Spleen (tissue), 11 donors: ENCODE measurements at regions not wholly inside any gene's neighbourhood (a gene's known extent, or its start where the extent isn't known, plus 50 kb on each side); places are given as distances from the start of the nearest gene placed in this dataset.
"Not testable (repeated sequence)": the region's sequence is repeated elsewhere in the genome, so short reads cannot be mapped to it uniquely, and the experiment has no call there.

ENCODE experiments used
- DNase-seq: peaks from one replicate; pipeline ENCODE4 v3.0.0-alpha.2; 2020
- H3K27ac ChIP-seq, 8 donors: fragments of 200-600 bp; sonication (generic) in 7 of 8; 1 replicate in 4 of 8; 2 replicates in 4 of 8; pipeline versions ENCODE4 v1.5.0 to v1.8.0; 2016 to 2021; ENCODE audit warnings: inconsistent platforms in 4 of 8, mild to moderate bottlenecking in 4 of 8, moderate library complexity in 1 of 8
- H3K27me3 ChIP-seq, 7 donors: fragments of 200-600 bp; sonication (generic) in 6 of 7; replicated peaks in 1 of 7; 1 replicate in 4 of 7; 2 replicates in 3 of 7; pipeline versions ENCODE4 v1.5.0 to v1.8.0; 2016 to 2021; ENCODE audit warnings: inconsistent platforms in 3 of 7, mild to moderate bottlenecking in 1 of 7
- H3K36me3 ChIP-seq, 6 donors: fragments of 200-600 bp; sonication (generic) in 5 of 6; 1 replicate in 4 of 6; 2 replicates in 2 of 6; pipeline versions ENCODE4 v1.5.0 to v1.8.0; 2016 to 2021; ENCODE audit warnings: inconsistent platforms in 2 of 6
- H3K4me1 ChIP-seq, 6 donors: fragments of 200-600 bp; sonication (generic) in 5 of 6; 1 replicate in 3 of 6; 2 replicates in 3 of 6; pipeline versions ENCODE4 v1.5.0 to v1.8.0; 2016 to 2021; ENCODE audit warnings: inconsistent platforms in 3 of 6
- H3K4me3 ChIP-seq, 8 donors: fragments of 200-600 bp; sonication (generic) in 7 of 8; 1 replicate in 4 of 8; 2 replicates in 4 of 8; pipeline versions ENCODE4 v1.5.0 to v1.8.0; 2016 to 2021; ENCODE audit warnings: inconsistent platforms in 4 of 8, mild to moderate bottlenecking in 4 of 8, moderate library complexity in 2 of 8
- H3K9me3 ChIP-seq, 8 donors: fragments of 200-600 bp; sonication (generic) in 7 of 8; 1 replicate in 4 of 8; 2 replicates in 4 of 8; pipeline versions ENCODE4 v1.5.0 to v1.8.0; 2016 to 2021; ENCODE audit warnings: inconsistent platforms in 4 of 8
- WGBS, 5 donors: extraction: QIAGEN DNeasy Blood & Tissue Kit in 3 of 5; methylation state at CpG; one replicate each; pipeline versions ENCODE4 v1.1.5 to v1.1.7; 2013 to 2018; 5-methylcytosine and 5-hydroxymethylcytosine counted together
- intact Hi-C: fragments of 100-400 bp; cut with DNase I; formaldehyde crosslinking; loops from one replicate; pipeline ENCODE4 v1.15.0; 2023; ENCODE audit warnings: low total_unique reads
- microRNA-seq, 3 donors: library from miRNA; unstranded; fragments of <30 nt; microRNA quantifications; one replicate each; pipeline versions ENCODE4 to v1.1.0, GENCODE V29; 2019 to 2020
- small RNA-seq, 4 donors: library from RNA; depleted of rRNA; stranded (forward); fragments of <200 nt; gene quantifications; one replicate each; pipeline ENCODE3, GENCODE V24; 2016
- donor health status: healthy with polysubstance abuse.
- donor health status: DM: no; HTN: no; CAD: no; lungs with moderate emphysema.
- donor health status: DM: no; HTN: no; CAD: no.
- donor health status: Bipolar disorder and iron deficiency.
- donor health status: healthy.
- donor health status: DM: no; HTN: no; CAD: no.
- donor health status: DM: yes; HTN: yes; CAD: no.

DNA sequence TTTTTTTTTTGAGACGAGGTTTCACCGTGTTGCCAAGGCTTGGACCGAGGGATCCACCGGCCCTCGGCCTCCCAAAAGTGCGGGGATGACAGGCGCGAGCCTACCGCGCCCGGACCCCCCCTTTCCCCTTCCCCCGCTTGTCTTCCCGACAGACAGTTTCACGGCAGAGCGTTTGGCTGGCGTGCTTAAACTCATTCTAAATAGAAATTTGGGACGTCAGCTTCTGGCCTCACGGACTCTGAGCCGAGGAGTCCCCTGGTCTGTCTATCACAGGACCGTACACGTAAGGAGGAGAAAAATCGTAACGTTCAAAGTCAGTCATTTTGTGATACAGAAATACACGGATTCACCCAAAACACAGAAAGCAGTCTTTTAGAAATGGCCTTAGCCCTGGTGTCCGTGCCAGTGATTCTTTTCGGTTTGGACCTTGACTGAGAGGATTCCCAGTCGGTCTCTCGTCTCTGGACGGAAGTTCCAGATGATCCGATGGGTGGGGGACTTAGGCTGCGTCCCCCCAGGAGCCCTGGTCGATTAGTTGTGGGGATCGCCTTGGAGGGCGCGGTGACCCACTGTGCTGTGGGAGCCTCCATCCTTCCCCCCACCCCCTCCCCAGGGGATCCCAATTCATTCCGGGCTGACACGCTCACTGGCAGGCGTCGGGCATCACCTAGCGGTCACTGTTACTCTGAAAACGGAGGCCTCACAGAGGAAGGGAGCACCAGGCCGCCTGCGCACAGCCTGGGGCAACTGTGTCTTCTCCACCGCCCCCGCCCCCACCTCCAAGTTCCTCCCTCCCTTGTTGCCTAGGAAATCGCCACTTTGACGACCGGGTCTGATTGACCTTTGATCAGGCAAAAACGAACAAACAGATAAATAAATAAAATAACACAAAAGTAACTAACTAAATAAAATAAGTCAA is 2276.4 kb upstream of the TPTE start:
- H3K27ac ChIP-seq, H3K4me3 ChIP-seq, H3K4me1 ChIP-seq, H3K27me3 ChIP-seq, DNase-seq, H3K9me3 ChIP-seq, H3K36me3 ChIP-seq, intact Hi-C loops: not testable (repeated sequence)
- WGBS, 5 donors: no CpG with 5 or more reads among the region's 49 CpGs

GRCh38 chr21:8245642-8246402 is 2275.6 kb upstream of the TPTE start:
- no CpG with 5 or more reads among the region's 40 CpGs for WGBS, 5 donors
- H3K4me3 ChIP-seq, H3K36me3 ChIP-seq, DNase-seq, H3K27ac ChIP-seq, H3K27me3 ChIP-seq, H3K4me1 ChIP-seq, H3K9me3 ChIP-seq, intact Hi-C loops: not testable (repeated sequence)

DNA sequence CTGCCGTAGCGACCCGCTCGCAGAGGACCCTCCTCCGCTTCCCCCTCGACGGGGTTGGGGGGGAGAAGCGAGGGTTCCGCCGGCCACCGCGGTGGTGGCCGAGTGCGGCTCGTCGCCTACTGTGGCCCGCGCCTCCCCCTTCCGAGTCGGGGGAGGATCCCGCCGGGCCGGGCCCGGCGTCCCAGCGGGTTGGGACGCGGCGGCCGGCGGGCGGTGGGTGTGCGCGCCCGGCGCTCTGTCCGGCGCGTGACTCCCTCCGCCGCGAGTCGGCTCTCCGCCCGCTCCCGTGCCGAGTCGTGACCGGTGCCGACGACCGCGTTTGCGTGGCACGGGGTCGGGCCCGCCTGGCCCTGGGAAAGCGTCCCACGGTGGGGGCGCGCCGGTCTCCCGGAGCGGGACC is 2269.7 kb upstream of the TPTE start:
- H3K27ac ChIP-seq: not testable (repeated sequence)
- no CpG with 5 or more reads among the region's 64 CpGs for WGBS, 5 donors

GRCh38 chr21:8255094-8255493 is 2266.3 kb upstream of the TPTE start:
- WGBS, 5 donors: 28% methylated on average over 9 of the region's 30 CpGs; no CpG with 5 or more reads in 4 of the 5 donors
- H3K27me3 ChIP-seq, H3K9me3 ChIP-seq, H3K27ac ChIP-seq, H3K4me3 ChIP-seq, H3K36me3 ChIP-seq, H3K4me1 ChIP-seq, intact Hi-C loops: not testable (repeated sequence)
- peak; percentile 11 for DNase-seq

More for the DNA sequence above, 2269.7 kb upstream of the TPTE start:
- DNase-seq, H3K4me3 ChIP-seq, intact Hi-C loops, H3K27me3 ChIP-seq, H3K4me1 ChIP-seq, H3K9me3 ChIP-seq, H3K36me3 ChIP-seq: not testable (repeated sequence)

DNA sequence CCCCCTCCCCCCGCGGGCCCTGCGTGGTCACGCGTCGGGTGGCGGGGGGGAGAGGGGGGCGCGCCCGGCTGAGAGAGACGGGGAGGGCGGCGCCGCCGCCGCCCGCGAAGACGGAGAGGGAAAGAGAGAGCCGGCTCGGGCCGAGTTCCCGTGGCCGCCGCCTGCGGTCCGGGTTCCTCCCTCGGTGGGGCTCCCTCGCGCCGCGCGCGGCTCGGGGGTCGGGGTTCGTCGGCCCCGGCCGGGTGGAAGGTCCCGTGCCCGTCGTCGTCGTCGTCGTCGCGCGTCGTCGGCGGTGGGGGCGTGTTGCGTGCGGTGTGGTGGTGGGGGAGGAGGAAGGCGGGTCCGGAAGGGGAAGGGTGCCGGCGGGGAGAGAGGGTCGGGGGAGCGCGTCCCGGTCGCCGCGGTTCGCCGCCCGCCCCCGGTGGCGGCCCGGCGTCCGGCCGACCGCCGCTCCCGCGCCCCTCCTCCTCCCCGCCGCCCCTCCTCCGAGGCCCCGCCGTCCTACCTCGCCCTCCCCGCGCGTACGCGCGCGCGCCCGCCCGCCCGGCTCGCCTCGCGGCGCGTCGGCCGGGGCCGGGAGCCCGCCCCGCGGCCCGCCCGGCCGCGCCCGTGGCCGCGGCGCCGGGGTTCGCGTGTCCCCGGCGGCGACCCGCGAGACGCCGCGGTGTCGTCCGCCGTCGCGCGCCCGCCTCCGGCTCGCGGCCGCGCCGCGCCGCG is 2264.1 kb upstream of the TPTE start:
- H3K27me3 ChIP-seq, H3K9me3 ChIP-seq, intact Hi-C loops, H3K36me3 ChIP-seq, H3K27ac ChIP-seq, H3K4me1 ChIP-seq, H3K4me3 ChIP-seq: not testable (repeated sequence)
- peak; percentile 60 for DNase-seq
- WGBS, 5 donors: 51% methylated on average over 36 of the region's 143 CpGs; no CpG with 5 or more reads in 4 of the 5 donors

DNA sequence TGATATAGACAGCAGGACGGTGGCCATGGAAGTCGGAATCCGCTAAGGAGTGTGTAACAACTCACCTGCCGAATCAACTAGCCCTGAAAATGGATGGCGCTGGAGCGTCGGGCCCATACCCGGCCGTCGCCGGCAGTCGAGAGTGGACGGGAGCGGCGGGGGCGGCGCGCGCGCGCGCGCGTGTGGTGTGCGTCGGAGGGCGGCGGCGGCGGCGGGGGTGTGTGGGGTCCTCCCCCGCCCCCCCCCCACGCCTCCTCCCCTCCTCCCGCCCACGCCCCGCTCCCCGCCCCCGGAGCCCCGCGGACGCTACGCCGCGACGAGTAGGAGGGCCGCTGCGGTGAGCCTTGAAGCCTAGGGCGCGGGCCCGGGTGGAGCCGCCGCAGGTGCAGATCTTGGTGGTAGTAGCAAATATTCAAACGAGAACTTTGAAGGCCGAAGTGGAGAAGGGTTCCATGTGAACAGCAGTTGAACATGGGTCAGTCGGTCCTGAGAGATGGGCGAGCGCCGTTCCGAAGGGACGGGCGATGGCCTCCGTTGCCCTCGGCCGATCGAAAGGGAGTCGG is 2261.2 kb upstream of the TPTE start:
- H3K27me3 ChIP-seq, H3K4me3 ChIP-seq, H3K36me3 ChIP-seq, DNase-seq, H3K9me3 ChIP-seq, H3K27ac ChIP-seq, H3K4me1 ChIP-seq, intact Hi-C loops: not testable (repeated sequence)
- no CpG with 5 or more reads among the region's 66 CpGs for WGBS, 5 donors

Small RNA genes in the stretch of these regions (microRNA-seq; reads per million reads assigned to microRNA genes)
- 0 reads per million in 3 donors for gene MIR3648-1
- 0 reads per million in 3 donors for gene MIR3687-1
- 0 reads per million in 3 donors for gene MIR6724-1
- 0 reads per million in 3 donors for gene MIR6724-2

Small RNA genes in the stretch of these regions (small RNA-seq; reads per million reads assigned to genes)
- 0 reads per million in 4 donors for gene MIR3648-1
- 0 reads per million in 4 donors for gene MIR3687-1
- 0 reads per million in 4 donors for gene MIR6724-1
- 0 reads per million in 4 donors for gene MIR6724-2
- 0 reads per million in 4 donors for gene RF01518
- 0 reads per million in 4 donors for gene RNA5-8SN2
